Prostate gland (tissue), 2 donors: ENCODE measurements at regions not wholly inside any gene's neighbourhood (a gene's known extent, or its start where the extent isn't known, plus 50 kb on each side); places are given as distances from the start of the nearest gene placed in this dataset.

Experiments used
- POLR2AphosphoS5 ChIP-seq: sonication (generic); formaldehyde crosslinking; IDR thresholded peaks from one replicate; pipeline ENCODE4 v1.6.1; 2017; ENCODE audit warnings: antibody characterized with exemption
- TF ChIP-seq, protein P1 (sequence below), 4 experiments: fragments of 200-600 bp in 2 of 4; fragments of 450-650 bp in 2 of 4; sonication (generic) in 2 of 4; IDR thresholded peaks; 1 replicate in 3 of 4; 2 replicates in 1 of 4; pipeline ENCODE4 v1.5.1; 2016 to 2019; ENCODE audit warnings: antibody characterized with exemption in 4 of 4, mild to moderate bottlenecking in 2 of 4, moderate library complexity in 2 of 4

GRCh38 chr5:168005936-168006335, 285.5 kb upstream of the WWC1 start:
- TF ChIP-seq, protein P1, sequence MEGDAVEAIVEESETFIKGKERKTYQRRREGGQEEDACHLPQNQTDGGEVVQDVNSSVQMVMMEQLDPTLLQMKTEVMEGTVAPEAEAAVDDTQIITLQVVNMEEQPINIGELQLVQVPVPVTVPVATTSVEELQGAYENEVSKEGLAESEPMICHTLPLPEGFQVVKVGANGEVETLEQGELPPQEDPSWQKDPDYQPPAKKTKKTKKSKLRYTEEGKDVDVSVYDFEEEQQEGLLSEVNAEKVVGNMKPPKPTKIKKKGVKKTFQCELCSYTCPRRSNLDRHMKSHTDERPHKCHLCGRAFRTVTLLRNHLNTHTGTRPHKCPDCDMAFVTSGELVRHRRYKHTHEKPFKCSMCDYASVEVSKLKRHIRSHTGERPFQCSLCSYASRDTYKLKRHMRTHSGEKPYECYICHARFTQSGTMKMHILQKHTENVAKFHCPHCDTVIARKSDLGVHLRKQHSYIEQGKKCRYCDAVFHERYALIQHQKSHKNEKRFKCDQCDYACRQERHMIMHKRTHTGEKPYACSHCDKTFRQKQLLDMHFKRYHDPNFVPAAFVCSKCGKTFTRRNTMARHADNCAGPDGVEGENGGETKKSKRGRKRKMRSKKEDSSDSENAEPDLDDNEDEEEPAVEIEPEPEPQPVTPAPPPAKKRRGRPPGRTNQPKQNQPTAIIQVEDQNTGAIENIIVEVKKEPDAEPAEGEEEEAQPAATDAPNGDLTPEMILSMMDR (IDR thresholded peaks at IDR 0.05) = no peak
- TF ChIP-seq POLR2AphosphoS5 = no peak
